ENCODE measurements at regions not wholly inside any gene's neighbourhood (a gene's known extent, or its start where the extent isn't known, plus 50 kb on each side); places are given as distances from the start of the nearest gene placed in this dataset.
"Not testable (repeated sequence)": the region's sequence is repeated elsewhere in the genome, so short reads cannot be mapped to it uniquely, and the experiment has no call there.

- DNase-seq, result no peak
- no peak for TF ChIP-seq GATA1 (IDR thresholded peaks at IDR 0.05; ENCODE audit: low read depth, low read length)
- no peak for TF ChIP-seq POLR2A (IDR thresholded peaks at IDR 0.05; ENCODE audit: low read length)
These were observed 1380.1 kb downstream of the GRIK2 start for GRCh38 chr6:102773636-102774035.

GRCh38 chr6:102766963-102767362 lies 1373.5 kb downstream of the GRIK2 start:
- TF ChIP-seq POLR2A (IDR thresholded peaks at IDR 0.05; ENCODE audit: low read length), result no peak
- TF ChIP-seq GATA1 (IDR thresholded peaks at IDR 0.05; ENCODE audit: low read depth, low read length), result no peak
- DNase-seq, result no peak

GRCh38 chr6:102764317-102764716 lies 1370.8 kb downstream of the GRIK2 start:
- TF ChIP-seq POLR2A (IDR thresholded peaks at IDR 0.05; ENCODE audit: low read length) (no peak), GATA1 (IDR thresholded peaks at IDR 0.05; ENCODE audit: low read depth, low read length) (no peak)
- DNase-seq, result no peak

GRCh38 chr6:102763891-102764290 lies 1370.4 kb downstream of the GRIK2 start:
- TF ChIP-seq POLR2A (IDR thresholded peaks at IDR 0.05; ENCODE audit: low read length) (no peak), GATA1 (IDR thresholded peaks at IDR 0.05; ENCODE audit: low read depth, low read length) (no peak)
- no peak for DNase-seq

- DNase-seq, result no peak
- no peak for TF ChIP-seq GATA1 (IDR thresholded peaks at IDR 0.05; ENCODE audit: low read depth, low read length)
These were observed 1368.4 kb downstream of the GRIK2 start for GRCh38 chr6:102761872-102762271.

- TF ChIP-seq GATA1 (IDR thresholded peaks at IDR 0.05; ENCODE audit: low read depth, low read length) (no peak), POLR2A (IDR thresholded peaks at IDR 0.05; ENCODE audit: low read length) (no peak)
- DNase-seq, result no peak
These were observed 1365.9 kb downstream of the GRIK2 start for GRCh38 chr6:102759415-102759814.

- not testable (repeated sequence) for DNase-seq
These were observed 1365.0 kb downstream of the GRIK2 start for GRCh38 chr6:102758536-102758935.

- TF ChIP-seq POLR2A (IDR thresholded peaks at IDR 0.05; ENCODE audit: low read length) (no peak), GATA1 (IDR thresholded peaks at IDR 0.05; ENCODE audit: low read depth, low read length) (no peak)
These were observed 1355.9 kb downstream of the GRIK2 start for GRCh38 chr6:102749210-102749971.

GRCh38 chr6:102746941-102747340 lies 1353.4 kb downstream of the GRIK2 start:
- no peak for TF ChIP-seq GATA1 (IDR thresholded peaks at IDR 0.05; ENCODE audit: low read depth, low read length)
- TF ChIP-seq POLR2A (IDR thresholded peaks at IDR 0.05; ENCODE audit: low read length), result no peak
- no peak for DNase-seq

More at GRCh38 chr6:102749210-102749971, 1355.9 kb downstream of the GRIK2 start:
- no peak for DNase-seq

- no peak for TF ChIP-seq POLR2A (IDR thresholded peaks at IDR 0.05; ENCODE audit: low read length)
- no peak for TF ChIP-seq GATA1 (IDR thresholded peaks at IDR 0.05; ENCODE audit: low read depth, low read length)
- no peak for DNase-seq
These were observed 1349.3 kb downstream of the GRIK2 start for GRCh38 chr6:102742754-102743356.

- DNase-seq, result no peak
These were observed 1348.5 kb downstream of the GRIK2 start for GRCh38 chr6:102742028-102742427.

GRCh38 chr6:102736941-102737368 lies 1343.4 kb downstream of the GRIK2 start:
- TF ChIP-seq POLR2A (IDR thresholded peaks at IDR 0.05; ENCODE audit: low read length) (no peak), GATA1 (IDR thresholded peaks at IDR 0.05; ENCODE audit: low read depth, low read length) (no peak)
- DNase-seq, result no peak

More at GRCh38 chr6:102742028-102742427, 1348.5 kb downstream of the GRIK2 start:
- no peak for TF ChIP-seq POLR2A (IDR thresholded peaks at IDR 0.05; ENCODE audit: low read length)
- TF ChIP-seq GATA1 (IDR thresholded peaks at IDR 0.05; ENCODE audit: low read depth, low read length), result no peak

- DNase-seq, result no peak
- TF ChIP-seq GATA1 (IDR thresholded peaks at IDR 0.05; ENCODE audit: low read depth, low read length) (no peak), POLR2A (IDR thresholded peaks at IDR 0.05; ENCODE audit: low read length) (no peak)
These were observed 1339.4 kb downstream of the GRIK2 start for GRCh38 chr6:102732898-102733297.

- not testable (repeated sequence) for DNase-seq
These were observed 1328.6 kb downstream of the GRIK2 start for GRCh38 chr6:102722086-102722485.

GRCh38 chr6:102717737-102718456 lies 1324.4 kb downstream of the GRIK2 start:
- no peak for TF ChIP-seq GATA1 (IDR thresholded peaks at IDR 0.05; ENCODE audit: low read depth, low read length)

More at GRCh38 chr6:102717737-102718456, 1324.4 kb downstream of the GRIK2 start:
- DNase-seq, result no peak
